PC-3 (cell line): ENCODE measurements at regions not wholly inside any gene's neighbourhood (a gene's known extent, or its start where the extent isn't known, plus 50 kb on each side); places are given as distances from the start of the nearest gene placed in this dataset.

Experiments used
- EZH2 ChIP-seq: fragments of 300-600 bp; sonication (generic); IDR thresholded peaks from one replicate; pipeline ENCODE4 v1.6.1; 2017; ENCODE audit warnings: antibody characterized with exemption, mild to moderate bottlenecking, low read length; ENCODE audit not compliant: unreplicated experiment
- TF ChIP-seq, protein P1 (sequence below): fragments of 300-600 bp; sonication (generic); conservative IDR thresholded peaks from 2 replicates; pipeline ENCODE4 v1.5.1; 2017; ENCODE audit warnings: antibody characterized with exemption, low read depth, mild to moderate bottlenecking, low read length

DNA sequence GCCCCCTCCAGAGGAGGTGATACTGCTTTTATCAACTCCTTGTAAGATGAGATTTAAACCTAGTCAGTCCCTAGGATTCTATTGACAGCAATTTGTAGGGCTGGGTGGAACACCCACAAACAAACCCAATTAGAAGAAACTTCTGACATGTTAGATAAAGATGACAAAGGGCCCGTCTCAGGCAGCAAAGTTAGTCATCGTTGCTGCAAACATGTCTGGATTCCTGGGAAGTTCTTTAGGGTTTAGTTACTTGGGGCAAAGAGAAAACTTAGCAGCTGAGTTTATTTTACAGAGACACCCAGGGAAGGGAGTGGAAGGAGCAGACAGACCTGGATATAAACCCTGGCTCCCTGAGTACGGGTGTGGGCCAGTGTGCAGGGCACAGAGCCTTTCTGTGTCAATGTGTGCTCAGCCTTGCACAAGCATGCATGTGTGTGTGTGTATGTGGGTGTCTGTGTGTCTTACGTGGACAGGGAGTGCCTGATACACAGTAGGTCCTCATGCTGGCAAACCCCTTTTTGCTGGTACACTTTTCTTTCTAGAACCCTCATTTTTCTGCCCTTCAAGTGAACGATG lies 130.0 kb upstream of the STX18 start:
- TF ChIP-seq, protein P1, sequence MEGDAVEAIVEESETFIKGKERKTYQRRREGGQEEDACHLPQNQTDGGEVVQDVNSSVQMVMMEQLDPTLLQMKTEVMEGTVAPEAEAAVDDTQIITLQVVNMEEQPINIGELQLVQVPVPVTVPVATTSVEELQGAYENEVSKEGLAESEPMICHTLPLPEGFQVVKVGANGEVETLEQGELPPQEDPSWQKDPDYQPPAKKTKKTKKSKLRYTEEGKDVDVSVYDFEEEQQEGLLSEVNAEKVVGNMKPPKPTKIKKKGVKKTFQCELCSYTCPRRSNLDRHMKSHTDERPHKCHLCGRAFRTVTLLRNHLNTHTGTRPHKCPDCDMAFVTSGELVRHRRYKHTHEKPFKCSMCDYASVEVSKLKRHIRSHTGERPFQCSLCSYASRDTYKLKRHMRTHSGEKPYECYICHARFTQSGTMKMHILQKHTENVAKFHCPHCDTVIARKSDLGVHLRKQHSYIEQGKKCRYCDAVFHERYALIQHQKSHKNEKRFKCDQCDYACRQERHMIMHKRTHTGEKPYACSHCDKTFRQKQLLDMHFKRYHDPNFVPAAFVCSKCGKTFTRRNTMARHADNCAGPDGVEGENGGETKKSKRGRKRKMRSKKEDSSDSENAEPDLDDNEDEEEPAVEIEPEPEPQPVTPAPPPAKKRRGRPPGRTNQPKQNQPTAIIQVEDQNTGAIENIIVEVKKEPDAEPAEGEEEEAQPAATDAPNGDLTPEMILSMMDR: no peak
- no peak for TF ChIP-seq EZH2
